22Rv1 (cell line): ENCODE measurements at regions not wholly inside any gene's neighbourhood (a gene's known extent, or its start where the extent isn't known, plus 50 kb on each side); places are given as distances from the start of the nearest gene placed in this dataset.

Source experiments
- H3K27ac ChIP-seq: fragments of 450-650 bp; 2 replicates; pipeline ENCODE4 v1.5.1; 2017
- CTCF ChIP-seq: fragments of 450-650 bp; IDR thresholded peaks from 2 replicates; pipeline ENCODE4 v1.5.1; 2017; ENCODE audit warnings: mild to moderate bottlenecking
- ZFX ChIP-seq: fragments of 450-650 bp; IDR thresholded peaks from 2 replicates; pipeline ENCODE4 v1.6.1; 2017; ENCODE audit warnings: antibody characterized with exemption, borderline replicate concordance

GRCh38 chr3:135867911-135868310 is 97.6 kb upstream of the PPP2R3A start:
- no peak for TF ChIP-seq ZFX
- no peak for TF ChIP-seq CTCF
- H3K27ac ChIP-seq: no peak overlapping the region

- TF ChIP-seq ZFX: no peak
- no peak for TF ChIP-seq CTCF
- H3K27ac ChIP-seq: no peak overlapping the region
These were observed 96.7 kb upstream of the PPP2R3A start for GRCh38 chr3:135868801-135869200.

GRCh38 chr3:135869439-135870105 is 96.0 kb upstream of the PPP2R3A start:
- TF ChIP-seq ZFX (no peak), CTCF (no peak)
- H3K27ac ChIP-seq: no peak overlapping the region

GRCh38 chr3:135871311-135871710 is 94.2 kb upstream of the PPP2R3A start:
- TF ChIP-seq CTCF (no peak), ZFX (no peak)
- H3K27ac ChIP-seq: no peak overlapping the region

- TF ChIP-seq CTCF: no peak
- no peak for TF ChIP-seq ZFX
- H3K27ac ChIP-seq: no peak overlapping the region
These were observed 91.5 kb upstream of the PPP2R3A start for GRCh38 chr3:135874035-135874434.

GRCh38 chr3:135878501-135878900 is 87.0 kb upstream of the PPP2R3A start:
- H3K27ac ChIP-seq: no peak overlapping the region
- no peak for TF ChIP-seq CTCF
- no peak for TF ChIP-seq ZFX

- TF ChIP-seq ZFX (no peak), CTCF (no peak)
- no peak overlapping the region for H3K27ac ChIP-seq
These were observed 79.6 kb upstream of the PPP2R3A start for GRCh38 chr3:135885885-135886284.
